ENCODE measurements at regions not wholly inside any gene's neighbourhood (a gene's known extent, or its start where the extent isn't known, plus 50 kb on each side); places are given as distances from the start of the nearest gene placed in this dataset.

DNA sequence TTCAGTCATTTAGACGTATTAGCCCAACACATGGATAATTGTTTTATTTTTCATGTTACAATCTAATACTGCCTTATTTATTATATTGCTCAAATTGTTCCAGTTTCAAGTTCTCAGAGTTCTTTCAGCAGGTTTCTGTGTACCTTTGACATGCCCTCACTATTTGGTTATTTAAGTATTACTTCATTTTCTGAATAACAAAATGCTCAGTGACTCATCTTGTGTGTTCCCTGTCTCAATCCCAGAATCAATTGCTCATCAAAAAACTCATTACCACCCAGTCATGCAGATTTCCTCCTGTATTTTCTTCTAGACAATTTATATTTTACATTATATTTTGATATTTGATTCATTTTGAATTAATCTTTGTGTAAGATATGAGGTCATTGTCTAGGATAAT lies 562.6 kb downstream of the ANXA1 start:
- no peaks in the 10 kb centered on the region for H3K36me3 Mint-ChIP-seq (ENCODE audit: low read depth)
- H3K9me3 Mint-ChIP-seq, result no peaks in the 10 kb centered on the region
- H3K27ac Mint-ChIP-seq (ENCODE audit: unreplicated experiment), result no peak overlapping the region
- no peaks in the 10 kb centered on the region for H3K4me1 Mint-ChIP-seq
- no peaks in the 10 kb centered on the region for H3K27me3 Mint-ChIP-seq (ENCODE audit: low read depth)
- no peak overlapping the region for H3K4me3 Mint-ChIP-seq
- DNase-seq (ENCODE audit: low read depth, low spot score), result no peak
- TF ChIP-seq, protein P1, sequence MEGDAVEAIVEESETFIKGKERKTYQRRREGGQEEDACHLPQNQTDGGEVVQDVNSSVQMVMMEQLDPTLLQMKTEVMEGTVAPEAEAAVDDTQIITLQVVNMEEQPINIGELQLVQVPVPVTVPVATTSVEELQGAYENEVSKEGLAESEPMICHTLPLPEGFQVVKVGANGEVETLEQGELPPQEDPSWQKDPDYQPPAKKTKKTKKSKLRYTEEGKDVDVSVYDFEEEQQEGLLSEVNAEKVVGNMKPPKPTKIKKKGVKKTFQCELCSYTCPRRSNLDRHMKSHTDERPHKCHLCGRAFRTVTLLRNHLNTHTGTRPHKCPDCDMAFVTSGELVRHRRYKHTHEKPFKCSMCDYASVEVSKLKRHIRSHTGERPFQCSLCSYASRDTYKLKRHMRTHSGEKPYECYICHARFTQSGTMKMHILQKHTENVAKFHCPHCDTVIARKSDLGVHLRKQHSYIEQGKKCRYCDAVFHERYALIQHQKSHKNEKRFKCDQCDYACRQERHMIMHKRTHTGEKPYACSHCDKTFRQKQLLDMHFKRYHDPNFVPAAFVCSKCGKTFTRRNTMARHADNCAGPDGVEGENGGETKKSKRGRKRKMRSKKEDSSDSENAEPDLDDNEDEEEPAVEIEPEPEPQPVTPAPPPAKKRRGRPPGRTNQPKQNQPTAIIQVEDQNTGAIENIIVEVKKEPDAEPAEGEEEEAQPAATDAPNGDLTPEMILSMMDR (conservative IDR thresholded peaks at IDR 0.05), result no peak

DNA sequence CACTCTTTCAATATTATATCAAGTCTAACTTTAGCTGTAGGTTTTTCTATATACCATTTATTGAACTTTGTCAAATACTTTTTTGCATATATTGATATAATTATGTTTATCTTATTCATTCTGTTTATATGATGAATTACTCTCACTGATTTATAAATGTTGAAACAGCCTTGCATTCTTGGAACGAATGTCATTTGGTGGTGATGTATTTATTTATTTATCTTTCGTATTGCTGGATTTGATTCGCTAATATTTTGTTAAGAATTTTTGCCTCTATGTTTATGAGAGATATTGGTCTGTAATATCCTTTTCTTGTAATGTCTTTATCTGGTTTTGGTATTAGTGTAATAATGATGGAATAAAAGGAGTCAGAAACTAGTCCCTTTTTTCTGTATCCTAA lies 563.9 kb downstream of the ANXA1 start:
- Mint-ChIP-seq H3K4me3 (no peak overlapping the region), H3K9me3 (no peaks in the 10 kb centered on the region), H3K36me3 (ENCODE audit: low read depth) (no peaks in the 10 kb centered on the region), H3K4me1 (no peaks in the 10 kb centered on the region), H3K27ac (ENCODE audit: unreplicated experiment) (no peak overlapping the region), H3K27me3 (ENCODE audit: low read depth) (no peaks in the 10 kb centered on the region)
- TF ChIP-seq, protein P1 (conservative IDR thresholded peaks at IDR 0.05), result no peak
- DNase-seq (ENCODE audit: low read depth, low spot score), result no peak

DNA sequence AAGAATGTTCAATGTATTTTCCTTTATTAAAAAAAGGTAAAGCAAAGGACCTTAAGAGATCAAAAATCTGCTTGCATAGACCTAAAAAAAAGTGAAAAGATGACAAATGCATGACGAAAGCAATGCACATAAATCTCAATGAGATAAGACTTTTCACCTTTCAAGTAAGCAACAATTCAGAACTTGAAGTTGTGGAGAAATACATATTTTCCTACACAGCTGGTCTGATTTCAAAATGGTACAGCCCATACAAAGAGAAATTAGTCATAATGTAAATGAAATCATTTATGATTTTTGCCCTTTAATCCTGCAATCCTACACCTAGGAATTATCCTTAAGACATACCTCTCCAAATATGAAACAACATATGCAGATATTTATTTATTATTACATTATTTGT lies 568.0 kb downstream of the ANXA1 start:
- Mint-ChIP-seq H3K4me3 (no peak overlapping the region), H3K36me3 (ENCODE audit: low read depth) (no peaks in the 10 kb centered on the region), H3K27ac (ENCODE audit: unreplicated experiment) (no peak overlapping the region), H3K27me3 (ENCODE audit: low read depth) (no peaks in the 10 kb centered on the region), H3K4me1 (no peaks in the 10 kb centered on the region), H3K9me3 (peaks cover 7% of the 10 kb centered on the region)
- DNase-seq (ENCODE audit: low read depth, low spot score), result no peak
- TF ChIP-seq, protein P1 (conservative IDR thresholded peaks at IDR 0.05), result no peak

DNA sequence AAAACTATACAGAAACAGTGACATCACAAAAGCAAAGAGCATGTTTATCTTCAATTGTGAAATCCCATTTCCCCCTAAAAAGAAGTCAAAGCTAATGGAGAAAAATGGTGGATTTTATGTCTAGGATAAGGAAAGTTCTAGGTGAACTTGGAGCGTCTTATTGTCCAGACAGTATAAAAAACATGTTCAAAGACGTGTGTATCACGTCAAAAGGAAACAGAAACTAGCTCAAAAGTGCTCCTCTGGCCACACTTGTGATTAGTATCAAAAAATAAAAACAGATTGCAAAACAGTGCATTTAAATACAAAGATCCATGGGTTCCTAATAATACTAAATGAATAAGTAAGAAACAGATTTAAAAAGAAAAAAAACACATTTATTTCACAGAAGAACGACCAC lies 568.9 kb downstream of the ANXA1 start:
- peaks cover 7% of the 10 kb centered on the region for H3K9me3 Mint-ChIP-seq
- no peaks in the 10 kb centered on the region for H3K36me3 Mint-ChIP-seq (ENCODE audit: low read depth)
- TF ChIP-seq, protein P1 (conservative IDR thresholded peaks at IDR 0.05), result no peak
- no peaks in the 10 kb centered on the region for H3K27me3 Mint-ChIP-seq (ENCODE audit: low read depth)
- H3K27ac Mint-ChIP-seq (ENCODE audit: unreplicated experiment), result no peak overlapping the region
- DNase-seq (ENCODE audit: low read depth, low spot score), result no peak
- H3K4me3 Mint-ChIP-seq, result no peak overlapping the region
- H3K4me1 Mint-ChIP-seq, result no peaks in the 10 kb centered on the region

DNA sequence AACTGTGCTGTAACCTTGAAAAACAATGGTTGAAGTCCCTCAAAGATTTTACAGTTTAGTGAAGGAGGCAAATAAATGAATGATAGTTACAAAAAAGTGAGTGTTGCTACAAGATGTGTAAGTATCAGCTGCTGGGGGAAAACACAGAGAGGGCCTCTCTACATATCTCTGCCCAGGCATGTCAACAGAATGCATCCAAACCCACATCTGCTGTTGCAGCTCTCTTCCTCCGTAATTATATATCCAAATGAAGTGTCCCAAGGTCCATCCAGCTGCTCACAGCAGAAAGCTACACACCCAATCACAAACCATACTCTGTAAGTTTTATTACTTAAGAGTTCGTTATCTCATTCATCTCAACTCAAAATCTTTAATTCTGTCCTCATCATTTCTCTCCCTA lies 584.6 kb downstream of the ANXA1 start:
- Mint-ChIP-seq H3K9me3 (no peaks in the 10 kb centered on the region), H3K27me3 (ENCODE audit: low read depth) (no peaks in the 10 kb centered on the region), H3K27ac (ENCODE audit: unreplicated experiment) (no peak overlapping the region), H3K36me3 (ENCODE audit: low read depth) (no peaks in the 10 kb centered on the region), H3K4me3 (no peak overlapping the region), H3K4me1 (no peaks in the 10 kb centered on the region)
- DNase-seq (ENCODE audit: low read depth, low spot score), result no peak
- TF ChIP-seq, protein P1 (conservative IDR thresholded peaks at IDR 0.05), result no peak

Measured in neural crest cell (in vitro differentiated cells).